ENCODE measurements at regions not wholly inside any gene's neighbourhood (a gene's known extent, or its start where the extent isn't known, plus 50 kb on each side); places are given as distances from the start of the nearest gene placed in this dataset.

GRCh38 chrX:80290834-80291233 lies 129.4 kb upstream of the TENT5D start:
- TF ChIP-seq, protein P1, sequence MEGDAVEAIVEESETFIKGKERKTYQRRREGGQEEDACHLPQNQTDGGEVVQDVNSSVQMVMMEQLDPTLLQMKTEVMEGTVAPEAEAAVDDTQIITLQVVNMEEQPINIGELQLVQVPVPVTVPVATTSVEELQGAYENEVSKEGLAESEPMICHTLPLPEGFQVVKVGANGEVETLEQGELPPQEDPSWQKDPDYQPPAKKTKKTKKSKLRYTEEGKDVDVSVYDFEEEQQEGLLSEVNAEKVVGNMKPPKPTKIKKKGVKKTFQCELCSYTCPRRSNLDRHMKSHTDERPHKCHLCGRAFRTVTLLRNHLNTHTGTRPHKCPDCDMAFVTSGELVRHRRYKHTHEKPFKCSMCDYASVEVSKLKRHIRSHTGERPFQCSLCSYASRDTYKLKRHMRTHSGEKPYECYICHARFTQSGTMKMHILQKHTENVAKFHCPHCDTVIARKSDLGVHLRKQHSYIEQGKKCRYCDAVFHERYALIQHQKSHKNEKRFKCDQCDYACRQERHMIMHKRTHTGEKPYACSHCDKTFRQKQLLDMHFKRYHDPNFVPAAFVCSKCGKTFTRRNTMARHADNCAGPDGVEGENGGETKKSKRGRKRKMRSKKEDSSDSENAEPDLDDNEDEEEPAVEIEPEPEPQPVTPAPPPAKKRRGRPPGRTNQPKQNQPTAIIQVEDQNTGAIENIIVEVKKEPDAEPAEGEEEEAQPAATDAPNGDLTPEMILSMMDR (IDR thresholded peaks at IDR 0.05) = no peak
- no peak for TF ChIP-seq ZFX (IDR thresholded peaks at IDR 0.05; ENCODE audit: borderline replicate concordance)

Data from 22Rv1 (cell line).